Breast epithelium (tissue), 4 donors: ENCODE measurements at regions not wholly inside any gene's neighbourhood (a gene's known extent, or its start where the extent isn't known, plus 50 kb on each side); places are given as distances from the start of the nearest gene placed in this dataset.
A peak's percentile ranks its signal among the peaks of the same experiment; 100 is the strongest.

Source experiments
- DNase-seq, 2 donors: peaks; one replicate each; pipeline ENCODE4 v3.0.0-alpha.2; 2019; ENCODE audit warnings: low spot score in 2 of 2
- H3K27ac ChIP-seq, 2 donors: fragments of 200-600 bp; sonication (generic) in 1 of 2; one replicate each; pipeline ENCODE4 v1.5.1; 2016 to 2019; ENCODE audit warnings: mild to moderate bottlenecking in 1 of 2
- H3K27me3 ChIP-seq, 2 donors: fragments of 200-600 bp; sonication (generic) in 1 of 2; one replicate each; pipeline versions ENCODE4 v1.5.1 to v1.6.0; 2017 to 2019; ENCODE audit warnings: control low read depth in 1 of 2, mild to moderate bottlenecking in 1 of 2
- H3K36me3 ChIP-seq: fragments of 200-600 bp; one replicate; pipeline ENCODE4 v1.5.1; 2019
- H3K4me1 ChIP-seq, 2 donors: fragments of 200-600 bp; sonication (generic); one replicate each; pipeline ENCODE4 v1.5.1; 2016 to 2019; ENCODE audit warnings: control low read depth in 1 of 2
- H3K4me3 ChIP-seq, 3 donors: fragments of 200-600 bp; sonication (generic); 1 replicate in 2 of 3; 2 replicates in 1 of 3; pipeline ENCODE4 v1.5.1; 2016 to 2019; ENCODE audit warnings: mild to moderate bottlenecking in 3 of 3, moderate library complexity in 2 of 3
- H3K9me3 ChIP-seq, 2 donors: fragments of 200-600 bp; sonication (generic) in 1 of 2; one replicate each; pipeline ENCODE4 v1.5.1; 2016 to 2019; ENCODE audit warnings: control low read depth in 1 of 2
- POLR2A ChIP-seq: fragments of 450-650 bp; IDR thresholded peaks from one replicate; pipeline ENCODE4 v1.6.1; 2016; ENCODE audit warnings: antibody characterized with exemption, mild to moderate bottlenecking, moderate library complexity
- POLR2AphosphoS5 ChIP-seq, 3 donors: sonication (generic); formaldehyde crosslinking; IDR thresholded peaks; one replicate each; pipeline ENCODE4 v1.6.1; 2017; ENCODE audit warnings: antibody characterized with exemption in 3 of 3
- intact Hi-C: fragments of 100-400 bp; cut with DNase I; formaldehyde crosslinking; loops from one replicate; pipeline ENCODE4 v1.15.1; 2023; ENCODE audit warnings: low total_unique reads
- TF ChIP-seq, protein P1 (sequence below), 3 donors: fragments of 450-650 bp; IDR thresholded peaks; one replicate each; pipeline ENCODE4 v1.5.1; 2016 to 2017; ENCODE audit warnings: antibody characterized with exemption in 3 of 3, mild to moderate bottlenecking in 3 of 3, moderate library complexity in 3 of 3

DNA sequence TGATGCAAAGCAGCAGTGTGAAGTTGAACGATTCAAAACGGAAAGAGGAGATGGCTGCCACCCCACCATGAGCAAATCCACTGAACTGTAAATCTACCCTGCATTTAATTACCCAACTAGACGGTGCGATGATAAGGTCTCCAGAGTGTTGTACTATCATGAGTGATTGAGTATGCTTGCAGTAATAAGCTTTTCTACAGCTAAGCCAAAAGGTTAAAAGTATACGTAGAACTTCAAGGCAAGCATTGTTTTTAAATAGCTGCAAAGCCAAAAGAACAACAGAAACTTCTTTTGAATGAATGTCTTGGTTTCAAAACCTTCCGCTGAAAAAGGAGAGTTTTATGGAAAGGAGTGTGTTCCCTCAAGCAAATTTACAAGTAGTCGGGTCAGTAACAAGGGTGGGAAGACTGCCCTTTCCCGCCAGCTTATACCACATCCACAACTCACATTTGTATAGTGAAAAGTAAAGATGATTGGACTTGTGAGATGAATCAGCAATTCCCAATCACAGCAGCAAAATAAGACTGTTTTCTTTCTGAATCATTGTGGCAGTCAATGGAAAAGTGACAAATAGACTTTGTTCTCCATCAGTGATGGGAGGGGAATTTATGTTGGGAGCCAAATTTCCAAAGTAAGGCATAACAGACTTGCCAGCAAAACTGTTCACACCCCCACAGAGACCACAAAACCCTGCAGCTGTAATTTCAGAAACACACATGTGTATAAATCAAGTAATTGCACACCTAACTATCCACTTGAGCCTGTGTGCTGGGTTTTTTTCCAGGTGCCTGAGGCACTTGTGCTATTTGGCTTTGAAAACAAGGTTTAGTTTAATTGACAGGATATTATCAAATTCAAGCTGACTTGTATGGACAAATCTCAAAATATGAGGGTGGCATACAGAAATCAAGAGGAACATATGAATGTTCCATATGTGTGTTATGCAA, 407.7 kb upstream of the GRAMD2B start:
- no peaks in the 10 kb centered on the region for H3K36me3 ChIP-seq
- intact Hi-C loops, result no loop called here
- H3K9me3 ChIP-seq, result no peaks in the 10 kb centered on the region
- H3K4me3 ChIP-seq, result peak overlapping the region in 1 of 3 donors; percentile 6
- no peak for DNase-seq
- TF ChIP-seq, protein P1, sequence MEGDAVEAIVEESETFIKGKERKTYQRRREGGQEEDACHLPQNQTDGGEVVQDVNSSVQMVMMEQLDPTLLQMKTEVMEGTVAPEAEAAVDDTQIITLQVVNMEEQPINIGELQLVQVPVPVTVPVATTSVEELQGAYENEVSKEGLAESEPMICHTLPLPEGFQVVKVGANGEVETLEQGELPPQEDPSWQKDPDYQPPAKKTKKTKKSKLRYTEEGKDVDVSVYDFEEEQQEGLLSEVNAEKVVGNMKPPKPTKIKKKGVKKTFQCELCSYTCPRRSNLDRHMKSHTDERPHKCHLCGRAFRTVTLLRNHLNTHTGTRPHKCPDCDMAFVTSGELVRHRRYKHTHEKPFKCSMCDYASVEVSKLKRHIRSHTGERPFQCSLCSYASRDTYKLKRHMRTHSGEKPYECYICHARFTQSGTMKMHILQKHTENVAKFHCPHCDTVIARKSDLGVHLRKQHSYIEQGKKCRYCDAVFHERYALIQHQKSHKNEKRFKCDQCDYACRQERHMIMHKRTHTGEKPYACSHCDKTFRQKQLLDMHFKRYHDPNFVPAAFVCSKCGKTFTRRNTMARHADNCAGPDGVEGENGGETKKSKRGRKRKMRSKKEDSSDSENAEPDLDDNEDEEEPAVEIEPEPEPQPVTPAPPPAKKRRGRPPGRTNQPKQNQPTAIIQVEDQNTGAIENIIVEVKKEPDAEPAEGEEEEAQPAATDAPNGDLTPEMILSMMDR (IDR thresholded peaks at IDR 0.05), result no peak
- no peak for TF ChIP-seq POLR2A
- TF ChIP-seq POLR2AphosphoS5 (IDR thresholded peaks at IDR 0.05), result no peak
- no peaks in the 10 kb centered on the region for H3K4me1 ChIP-seq
- peak overlapping the region in 1 of 2 donors; percentile 56 for H3K27ac ChIP-seq
- H3K27me3 ChIP-seq, result no peaks in the 10 kb centered on the region

DNA sequence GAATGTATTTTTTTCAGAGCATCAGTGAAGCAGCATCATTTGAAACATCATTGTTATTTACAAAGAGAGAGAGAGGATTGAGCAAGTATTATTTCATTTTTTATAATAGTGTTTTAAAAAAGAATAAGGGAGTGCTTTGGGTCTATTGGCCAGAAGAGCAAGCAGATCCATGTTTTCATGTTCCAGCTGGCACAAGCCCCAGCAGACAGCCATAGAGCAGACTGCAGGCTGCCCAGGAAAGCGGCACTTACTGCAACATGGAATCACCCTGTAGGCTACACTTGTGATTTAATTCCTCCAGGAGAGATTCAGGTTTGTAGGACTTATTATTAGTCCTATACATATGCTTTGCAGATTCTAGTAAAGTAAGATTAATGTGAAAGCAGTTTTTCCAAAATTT, 407.0 kb upstream of the GRAMD2B start:
- H3K27ac ChIP-seq, result no peak overlapping the region
- H3K36me3 ChIP-seq, result no peaks in the 10 kb centered on the region
- H3K4me3 ChIP-seq, result no peak overlapping the region
- no peaks in the 10 kb centered on the region for H3K27me3 ChIP-seq
- H3K9me3 ChIP-seq, result no peaks in the 10 kb centered on the region
- peak in 1 of 2 donors; percentile 36 for DNase-seq
- no peaks in the 10 kb centered on the region for H3K4me1 ChIP-seq
- no peak for TF ChIP-seq POLR2AphosphoS5 (IDR thresholded peaks at IDR 0.05)
- TF ChIP-seq, protein P1 (IDR thresholded peaks at IDR 0.05), result no peak
- no peak for TF ChIP-seq POLR2A
- intact Hi-C loops, result no loop called here

DNA sequence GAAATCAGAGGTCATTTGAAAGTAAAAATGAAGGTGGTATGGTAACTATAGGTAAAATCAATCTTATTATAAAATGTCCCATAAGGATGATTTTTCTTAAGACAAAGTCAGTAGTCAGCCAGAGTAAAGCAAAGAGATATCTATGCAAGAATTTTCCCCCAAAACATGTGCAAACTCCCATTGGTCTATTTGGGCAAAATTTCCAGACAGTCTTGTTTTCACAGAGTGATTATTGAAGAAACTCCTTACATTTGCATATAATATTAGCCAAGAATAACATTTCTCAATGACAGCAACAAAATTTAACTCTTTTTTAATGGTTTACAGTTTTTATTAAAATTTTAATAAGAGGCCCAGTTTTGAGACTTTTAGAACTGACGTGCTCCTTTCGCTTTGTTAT, 406.1 kb upstream of the GRAMD2B start:
- TF ChIP-seq POLR2A (no peak), POLR2AphosphoS5 (IDR thresholded peaks at IDR 0.05) (no peak)
- TF ChIP-seq, protein P1 (IDR thresholded peaks at IDR 0.05), result no peak
- DNase-seq, result no peak
- Histone ChIP-seq H3K27me3 (no peaks in the 10 kb centered on the region), H3K27ac (no peak overlapping the region), H3K4me1 (no peaks in the 10 kb centered on the region), H3K4me3 (no peak overlapping the region), H3K36me3 (no peaks in the 10 kb centered on the region), H3K9me3 (no peaks in the 10 kb centered on the region)
- intact Hi-C loops, result no loop called here

DNA sequence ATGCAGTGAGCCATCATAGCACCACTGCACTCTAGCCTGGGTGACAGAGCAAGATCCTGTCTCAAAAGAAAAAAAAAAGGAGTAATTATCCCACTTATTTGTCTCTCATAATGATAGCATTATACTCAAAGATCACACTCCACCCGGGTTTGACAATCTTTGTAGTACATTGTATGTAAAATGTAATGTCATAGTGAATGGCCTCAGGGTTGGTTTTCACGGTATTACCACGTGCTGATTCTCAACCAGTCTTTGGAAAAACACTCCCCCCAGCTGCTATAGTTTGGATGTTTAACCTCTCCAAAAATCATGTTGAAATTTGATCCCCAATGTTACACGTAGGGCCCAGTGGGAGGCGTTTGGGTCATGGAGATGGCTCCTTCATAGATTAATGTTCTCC, 402.4 kb upstream of the GRAMD2B start:
- Histone ChIP-seq H3K4me1 (no peaks in the 10 kb centered on the region), H3K36me3 (no peaks in the 10 kb centered on the region), H3K9me3 (no peaks in the 10 kb centered on the region), H3K27me3 (no peaks in the 10 kb centered on the region), H3K4me3 (no peak overlapping the region), H3K27ac (no peak overlapping the region)
- no peak for TF ChIP-seq POLR2AphosphoS5 (IDR thresholded peaks at IDR 0.05)
- no peak for TF ChIP-seq POLR2A
- TF ChIP-seq, protein P1 (IDR thresholded peaks at IDR 0.05), result no peak
- no peak for DNase-seq
- intact Hi-C loops, result no loop called here

DNA sequence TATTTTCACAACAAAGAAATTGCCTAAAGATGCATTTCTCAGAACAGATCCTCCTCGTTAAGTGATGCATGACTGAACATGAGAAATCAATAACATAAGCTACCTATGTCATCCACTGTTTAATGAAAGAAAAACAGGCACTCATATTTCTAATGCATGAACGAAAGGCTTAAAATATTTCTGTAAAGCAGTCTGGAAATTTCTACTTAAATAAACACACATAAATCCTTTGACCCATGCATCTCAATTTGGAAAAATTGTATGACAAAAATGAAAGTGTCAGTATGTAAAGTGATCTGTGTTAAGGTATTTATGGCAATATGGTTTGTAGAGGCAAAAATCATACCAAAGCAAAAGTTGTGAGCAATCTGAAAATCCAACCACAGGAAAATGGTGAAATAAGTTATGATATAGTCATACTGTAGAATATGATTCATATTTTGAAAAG, 399.2 kb upstream of the GRAMD2B start:
- TF ChIP-seq, protein P1 (IDR thresholded peaks at IDR 0.05), result no peak
- TF ChIP-seq POLR2AphosphoS5 (IDR thresholded peaks at IDR 0.05), result no peak
- no peak for TF ChIP-seq POLR2A
- Histone ChIP-seq H3K27me3 (no peaks in the 10 kb centered on the region), H3K4me1 (no peaks in the 10 kb centered on the region), H3K4me3 (no peak overlapping the region), H3K36me3 (no peaks in the 10 kb centered on the region), H3K9me3 (peaks cover 0 to 12% of the 10 kb centered on the region in 2 donors), H3K27ac (no peak overlapping the region)
- intact Hi-C loops, result no loop called here
- no peak for DNase-seq
